GM21447 (cell line): ENCODE measurements at regions not wholly inside any gene's neighbourhood (a gene's known extent, or its start where the extent isn't known, plus 50 kb on each side); places are given as distances from the start of the nearest gene placed in this dataset.

Experiments used
- ATAC-seq: cut with Tn5 transposase; IDR thresholded peaks from one replicate; pipeline ENCODE4 v1.9.1; 2021; ENCODE audit not compliant: unreplicated experiment

- no peak for ATAC-seq
Measured at GRCh38 chr14:101043891-101044290, 140.4 kb upstream of the RTL1 start.

- no peak for ATAC-seq
Measured at GRCh38 chr14:101044741-101045140, 141.2 kb upstream of the RTL1 start.

DNA sequence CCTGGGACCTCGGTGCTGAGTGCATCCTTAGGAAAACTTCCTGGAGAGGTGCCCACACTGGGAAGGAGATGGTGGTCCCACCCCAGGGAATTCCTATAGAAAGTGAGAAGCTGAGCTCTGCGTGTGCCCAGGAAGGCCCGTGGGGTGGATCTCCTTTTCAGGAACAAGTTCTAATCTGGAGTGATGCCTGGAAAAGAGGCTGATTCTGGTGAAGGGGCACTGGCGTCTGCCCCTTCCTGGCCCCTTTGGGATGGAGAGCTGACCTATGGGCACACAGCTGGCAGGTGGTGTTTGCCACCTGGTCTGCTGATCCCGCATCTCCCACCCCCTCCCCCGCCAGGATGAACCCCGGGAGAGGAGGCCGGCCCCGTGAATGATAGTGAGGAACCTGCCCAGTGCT, 142.0 kb upstream of the RTL1 start:
- ATAC-seq: no peak

DNA sequence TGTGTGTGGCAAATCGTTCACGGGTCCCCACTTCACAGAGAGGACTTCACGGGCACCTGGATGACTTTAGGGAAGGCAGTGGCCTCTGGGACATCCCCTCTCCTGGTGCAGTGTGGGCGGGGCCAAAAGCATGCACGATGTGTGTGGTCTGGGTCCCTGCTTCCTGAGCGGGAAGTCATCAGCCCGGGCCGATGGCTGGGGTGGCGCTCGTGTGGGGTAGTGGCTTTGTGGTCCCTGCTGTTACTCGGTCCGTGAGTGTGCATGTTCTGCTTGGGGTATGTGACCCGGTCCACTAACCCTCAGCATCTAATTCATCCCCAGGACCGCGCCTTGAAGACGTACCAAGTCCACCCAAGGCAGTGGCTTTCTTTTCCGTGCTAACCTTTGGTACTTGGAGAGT, 142.5 kb upstream of the RTL1 start:
- no peak for ATAC-seq

GRCh38 chr14:101047326-101047725, 143.8 kb upstream of the RTL1 start:
- ATAC-seq: no peak

GRCh38 chr14:101048766-101049165, 145.2 kb upstream of the RTL1 start:
- no peak for ATAC-seq

- ATAC-seq: no peak
Measured at GRCh38 chr14:101049511-101049910, 146.0 kb upstream of the RTL1 start.

DNA sequence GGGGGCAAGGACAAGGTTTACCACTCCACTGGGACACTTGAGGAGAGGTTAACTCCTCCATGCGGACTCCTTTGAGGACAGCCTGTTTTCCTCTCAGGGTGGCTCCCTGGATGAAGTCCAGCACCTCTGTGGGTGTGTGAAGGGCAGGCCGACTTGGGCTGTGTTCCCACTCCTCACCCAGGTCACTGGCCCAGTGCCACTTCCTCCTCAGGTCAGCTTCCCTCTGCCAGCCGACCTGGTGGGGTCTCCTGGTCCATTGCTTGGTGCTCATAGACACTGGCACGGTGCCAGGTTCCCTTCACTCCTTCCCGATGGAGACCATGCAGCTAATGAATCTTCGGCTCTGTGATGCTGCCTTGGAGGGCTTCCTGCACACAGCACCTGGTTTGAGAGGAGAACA, 146.4 kb upstream of the RTL1 start:
- ATAC-seq: no peak

GRCh38 chr14:101050901-101051490, 147.5 kb upstream of the RTL1 start:
- no peak for ATAC-seq

DNA sequence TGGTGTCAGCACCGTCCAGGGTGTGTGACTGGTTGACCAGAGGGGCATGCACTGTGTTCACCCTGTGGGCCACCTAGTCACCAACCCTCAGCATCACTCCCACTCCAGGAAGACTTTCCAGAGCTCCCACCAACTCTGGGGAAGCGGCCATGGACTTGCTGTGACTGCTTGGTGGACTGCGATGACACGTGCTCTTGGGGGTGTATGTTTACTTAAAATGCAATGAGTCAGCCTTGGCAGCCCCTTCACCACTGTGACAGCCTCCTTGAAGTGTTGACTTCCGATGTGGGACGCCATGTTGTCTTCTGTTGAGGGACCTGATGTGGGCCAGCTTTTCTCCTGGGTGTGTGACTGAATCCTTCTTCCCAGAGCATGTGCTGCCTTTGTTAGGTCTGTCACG, 151.1 kb upstream of the RTL1 start:
- no peak for ATAC-seq

DNA sequence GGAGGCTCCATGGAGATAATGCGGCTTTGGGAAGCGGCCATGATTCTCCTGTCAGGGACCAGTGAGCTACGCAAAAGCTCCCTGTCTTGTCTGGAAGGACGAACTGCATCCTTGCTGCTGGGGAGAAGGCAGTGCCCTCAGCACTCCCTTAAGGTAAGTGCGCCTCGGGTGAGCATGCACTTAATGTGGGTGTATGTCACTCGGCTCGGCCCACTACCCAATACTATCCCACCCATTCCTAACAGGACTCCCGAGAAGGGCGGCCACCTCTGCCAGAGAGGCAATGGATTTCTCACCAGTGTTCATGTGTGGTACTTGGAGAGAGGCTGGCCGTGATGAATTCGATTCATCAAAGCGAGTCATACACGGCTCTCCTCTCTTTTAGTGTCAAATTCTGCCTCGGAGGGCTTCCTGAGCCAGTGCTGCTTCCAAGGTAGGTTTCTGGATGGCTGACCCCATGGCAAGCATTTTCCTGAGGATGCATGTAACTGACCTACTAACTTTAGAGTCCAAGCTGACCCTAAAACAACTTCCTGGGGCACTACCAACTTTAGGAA, 151.7 kb upstream of the RTL1 start:
- ATAC-seq: no peak

GRCh38 chr14:101055776-101056374, 152.4 kb upstream of the RTL1 start:
- ATAC-seq: no peak

- no peak for ATAC-seq
Measured at GRCh38 chr14:101056446-101056845, 152.9 kb upstream of the RTL1 start.

- no peak for ATAC-seq
Measured at GRCh38 chr14:101057394-101057793, 153.9 kb upstream of the RTL1 start.

DNA sequence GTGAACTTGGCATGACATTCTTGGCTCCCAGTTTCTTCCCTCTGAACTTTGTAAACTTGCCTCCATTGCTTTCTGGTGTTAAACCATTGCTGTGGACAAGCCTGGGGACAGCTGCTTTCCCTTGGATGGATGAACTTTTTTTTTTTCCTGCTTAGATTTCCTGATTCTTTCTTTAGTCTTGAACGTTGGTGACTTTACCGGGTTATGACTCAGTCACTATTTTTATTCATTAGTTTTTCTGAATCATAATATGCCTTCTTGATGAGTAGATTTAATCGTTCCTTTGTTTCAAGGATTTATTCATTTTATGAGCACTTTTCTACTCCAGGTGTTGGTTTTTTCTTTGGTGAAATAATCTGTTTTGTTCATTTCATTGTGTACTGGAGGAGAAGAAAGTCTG, 155.0 kb upstream of the RTL1 start:
- no peak for ATAC-seq

DNA sequence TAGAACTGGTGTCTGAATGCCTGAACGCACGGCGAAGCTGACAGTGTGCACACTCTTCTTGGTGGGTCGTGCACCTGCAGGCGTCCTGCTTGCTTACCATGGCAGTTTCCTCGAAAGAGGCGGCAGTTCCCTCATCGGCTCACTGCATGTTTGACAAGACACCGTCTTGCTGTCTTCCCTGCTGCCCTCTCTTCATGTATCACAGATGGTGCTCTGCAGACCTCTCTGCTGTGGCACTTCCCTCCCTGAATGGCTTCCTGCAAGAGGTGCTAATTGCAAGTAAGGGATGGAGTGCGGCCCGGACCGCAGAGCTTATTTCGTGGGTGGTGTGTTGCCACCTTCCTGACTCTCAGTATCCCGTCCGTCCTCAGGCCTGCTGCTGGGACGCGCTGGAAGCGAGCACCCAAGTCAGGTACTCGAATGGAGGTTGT, 156.7 kb upstream of the RTL1 start:
- no peak for ATAC-seq

DNA sequence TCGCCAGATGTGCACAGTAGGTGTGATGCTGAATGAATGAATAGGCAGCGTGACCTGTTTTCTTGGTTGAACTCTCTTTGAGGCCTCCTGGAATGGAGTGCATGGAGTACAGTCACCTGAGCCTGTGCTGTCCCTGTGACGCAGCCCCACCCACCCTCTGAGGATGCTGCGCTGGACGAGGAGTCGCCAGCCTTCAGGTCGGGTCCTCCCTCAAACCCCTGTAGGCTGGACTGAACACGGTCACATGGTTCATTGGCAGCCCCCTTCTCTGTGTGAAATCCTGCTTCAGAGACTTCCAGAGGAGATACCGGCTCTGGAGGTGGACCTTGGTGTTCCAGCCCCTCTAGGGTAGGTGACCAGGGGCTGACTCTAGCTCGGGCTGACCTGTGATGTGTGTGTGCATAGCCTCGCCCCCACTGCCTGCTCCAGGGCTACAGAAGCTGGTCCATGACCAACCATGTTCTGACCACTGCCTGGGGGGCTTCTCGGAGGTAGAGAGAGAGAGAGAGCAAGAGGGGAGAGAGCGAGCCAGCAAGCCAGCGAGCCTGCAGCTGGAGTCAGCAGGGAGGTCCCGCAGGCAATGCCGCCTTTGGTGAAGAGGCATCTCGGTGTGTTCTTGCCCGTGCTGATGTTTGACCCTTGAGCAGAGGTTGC, 158.0 kb upstream of the RTL1 start:
- ATAC-seq: no peak

- no peak for ATAC-seq
Measured at GRCh38 chr14:101062065-101062450, 158.5 kb upstream of the RTL1 start.

- no peak for ATAC-seq
Measured at GRCh38 chr14:101062601-101063000, 159.1 kb upstream of the RTL1 start.

- no peak for ATAC-seq
Measured at GRCh38 chr14:101063121-101063520, 159.6 kb upstream of the RTL1 start.

GRCh38 chr14:101064121-101064661, 160.7 kb upstream of the RTL1 start:
- no peak for ATAC-seq

DNA sequence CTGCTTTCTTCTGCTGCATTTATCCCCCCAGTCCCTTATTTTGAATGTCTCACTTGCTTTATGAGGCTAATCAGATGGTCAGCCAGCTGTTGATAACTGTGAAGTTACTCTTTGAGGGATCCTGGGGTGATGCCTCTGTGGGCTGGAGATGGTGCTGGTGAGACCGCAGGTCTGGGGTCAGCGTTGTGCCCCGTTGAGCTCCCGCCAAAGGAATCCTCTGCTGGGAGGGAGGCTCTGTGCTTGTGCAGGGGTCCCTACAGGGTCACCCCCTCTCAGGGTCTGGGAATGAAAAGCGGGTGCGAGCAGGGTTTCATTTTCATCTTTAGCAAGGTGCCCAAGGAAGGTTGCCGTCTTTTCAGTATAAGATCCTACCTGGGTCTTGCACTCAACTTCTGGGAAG, 161.2 kb upstream of the RTL1 start:
- ATAC-seq: no peak
